NCI-H1436 (cell line): ENCODE measurements at regions not wholly inside any gene's neighbourhood (a gene's known extent, or its start where the extent isn't known, plus 50 kb on each side); places are given as distances from the start of the nearest gene placed in this dataset.

Source experiments
- DNase-seq: peaks from one replicate; lab custom pipeline; 2025; lab: John Stamatoyannopoulos, UW

DNA sequence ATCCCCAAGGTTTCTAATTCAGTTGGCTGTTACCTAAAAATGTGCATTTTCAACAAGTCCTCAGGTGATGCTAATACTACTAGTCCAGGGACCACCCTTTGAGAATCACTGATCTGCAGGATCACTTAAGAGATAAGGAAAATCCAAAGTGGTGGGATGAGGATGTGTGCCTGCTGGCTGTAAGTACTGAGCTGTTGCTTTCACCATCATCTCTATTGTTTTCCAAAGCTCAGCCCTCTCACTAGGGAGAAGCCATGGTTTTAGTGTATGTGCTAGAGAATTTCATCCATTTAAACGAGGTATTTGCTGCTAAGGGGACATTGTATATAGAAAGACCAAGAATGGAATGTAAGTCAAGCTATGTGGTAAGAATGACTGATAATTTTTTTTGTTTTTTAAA, 202.3 kb downstream of the KIF21A start:
- DNase-seq = no peak

DNA sequence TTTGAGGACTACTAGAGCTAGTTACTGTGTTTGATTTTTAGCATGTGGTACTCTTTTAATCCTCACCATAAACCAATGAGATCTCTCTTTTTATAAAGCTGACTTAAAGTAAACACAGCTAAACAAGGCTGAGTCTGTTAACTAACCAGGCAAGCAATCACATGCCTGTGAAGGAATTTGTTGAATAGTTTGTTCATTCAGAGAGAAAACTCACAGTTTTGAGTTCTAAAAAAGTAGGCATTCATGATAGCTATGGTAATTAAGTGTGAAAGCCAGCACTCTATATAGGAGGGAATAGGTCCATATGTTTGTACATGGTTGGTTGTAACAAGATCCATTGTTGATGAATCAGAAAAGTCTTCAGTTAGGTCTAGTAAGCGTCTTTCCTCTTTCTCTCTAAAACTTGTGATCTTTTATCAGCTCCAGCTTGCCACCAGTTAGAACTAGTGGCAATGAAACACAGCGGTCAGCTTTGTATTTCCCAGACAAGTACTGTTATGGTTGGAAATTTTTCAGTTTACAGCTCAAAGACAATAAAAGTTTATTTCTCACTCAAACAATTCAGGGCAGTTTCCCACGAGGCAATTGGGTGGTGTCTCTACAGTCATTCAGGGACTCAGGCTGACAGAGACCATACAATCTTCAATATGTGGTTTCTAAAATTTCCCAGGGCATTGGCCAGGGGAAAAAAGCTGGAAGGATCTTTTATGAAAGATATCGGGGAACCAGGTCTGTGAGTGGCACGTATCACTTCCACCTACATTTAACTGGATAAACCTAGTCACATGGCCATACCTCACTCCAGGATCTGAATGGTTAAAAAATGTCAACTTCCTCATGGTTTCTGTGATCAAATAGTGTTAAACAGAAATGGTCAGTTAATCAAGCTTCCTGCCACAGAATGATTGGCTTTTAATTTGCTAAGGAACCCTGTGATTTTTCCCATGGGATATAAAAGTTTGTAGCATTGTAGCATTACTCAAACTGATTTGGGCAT, 203.1 kb downstream of the KIF21A start:
- DNase-seq = no peak

DNA sequence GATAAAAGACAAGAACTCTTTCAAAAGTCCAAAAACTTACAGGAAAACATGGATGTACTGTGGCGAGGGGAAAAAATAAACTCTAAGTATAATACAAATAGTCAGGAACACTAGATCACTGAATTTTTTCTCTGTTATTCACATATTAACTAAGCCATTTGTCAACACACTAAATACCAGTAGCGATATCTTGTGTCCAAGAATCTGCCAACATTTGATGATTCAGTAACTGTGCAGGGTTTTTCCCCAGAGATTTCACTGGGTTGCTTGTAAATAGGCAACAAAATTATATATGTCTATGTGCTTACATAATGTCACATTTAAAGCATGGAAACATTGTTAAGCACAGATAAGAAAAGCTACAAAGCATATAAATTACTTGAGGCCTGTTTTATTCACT, 205.9 kb downstream of the KIF21A start:
- DNase-seq = no peak

DNA sequence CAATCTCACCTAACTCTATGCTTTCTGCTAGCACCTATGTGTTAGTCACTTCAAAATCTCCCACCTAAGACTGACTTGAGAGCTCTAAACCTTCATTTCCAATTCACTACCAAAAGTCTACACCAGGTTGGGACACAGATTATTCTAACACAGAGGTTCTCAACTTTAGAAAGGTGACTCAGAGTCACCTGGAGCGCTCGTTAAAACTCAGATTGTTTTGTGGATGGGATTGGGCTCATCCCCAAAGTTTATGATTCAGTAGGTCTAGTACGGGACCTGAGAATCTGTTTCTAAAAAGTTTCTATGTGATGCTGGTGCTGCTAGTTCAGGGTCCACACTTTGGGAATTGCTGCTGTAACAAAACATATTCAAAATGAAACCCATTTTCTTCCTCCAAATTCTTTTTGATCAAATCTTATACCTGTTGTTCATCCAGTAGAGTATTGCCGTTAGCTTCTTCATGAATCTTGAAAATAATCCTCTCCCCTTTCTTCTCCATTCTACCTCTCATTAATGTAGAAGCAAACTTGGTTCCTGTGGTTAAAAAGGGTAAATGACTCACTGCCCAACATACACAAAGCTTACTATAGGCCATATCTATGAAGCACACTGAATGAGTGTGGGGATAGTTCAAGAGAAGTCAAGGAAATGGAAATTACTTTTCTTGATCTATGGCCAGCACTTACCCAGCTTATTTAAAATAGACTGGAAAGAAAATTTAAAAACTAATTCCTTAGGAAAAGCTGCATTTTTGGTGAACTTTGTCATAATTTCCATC, 206.7 kb downstream of the KIF21A start:
- no peak for DNase-seq

DNA sequence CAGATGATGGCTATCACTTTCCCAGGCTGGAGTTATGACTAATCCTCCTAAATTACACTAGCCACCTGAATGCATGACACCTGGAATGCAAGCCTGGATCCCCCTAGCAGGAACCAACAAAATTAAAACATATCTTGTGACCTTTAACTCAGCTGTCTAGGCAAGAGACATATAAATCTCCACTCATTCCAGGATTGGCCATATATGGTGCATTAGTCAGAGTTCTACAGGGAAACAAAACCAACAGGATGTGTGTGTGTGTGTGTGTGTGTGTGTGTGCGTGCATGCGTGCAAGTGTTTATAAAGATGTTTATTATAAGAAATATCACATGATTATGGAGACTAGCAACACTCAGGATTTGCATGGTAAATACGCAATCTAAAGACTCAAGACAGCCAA, 212.8 kb downstream of the KIF21A start:
- no peak for DNase-seq

DNA sequence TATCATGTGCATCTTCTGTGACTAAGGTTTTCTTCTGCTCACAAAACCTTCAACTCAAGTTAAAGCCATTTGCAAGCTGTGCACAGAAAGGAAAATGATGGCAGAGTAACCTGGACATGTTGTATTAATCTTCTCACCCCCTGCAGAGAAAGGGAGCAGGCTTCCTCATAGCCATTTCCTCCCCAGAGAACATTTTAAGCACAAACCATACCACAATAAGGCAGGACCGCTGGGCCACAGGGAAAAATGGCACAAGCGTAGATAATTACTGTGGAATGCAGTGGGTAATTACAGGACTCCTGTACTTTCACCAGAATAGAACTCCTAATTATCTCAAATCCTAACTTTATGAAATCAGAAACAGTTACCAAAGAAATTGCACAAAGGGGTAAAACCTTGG, 215.7 kb downstream of the KIF21A start:
- DNase-seq = no peak

DNA sequence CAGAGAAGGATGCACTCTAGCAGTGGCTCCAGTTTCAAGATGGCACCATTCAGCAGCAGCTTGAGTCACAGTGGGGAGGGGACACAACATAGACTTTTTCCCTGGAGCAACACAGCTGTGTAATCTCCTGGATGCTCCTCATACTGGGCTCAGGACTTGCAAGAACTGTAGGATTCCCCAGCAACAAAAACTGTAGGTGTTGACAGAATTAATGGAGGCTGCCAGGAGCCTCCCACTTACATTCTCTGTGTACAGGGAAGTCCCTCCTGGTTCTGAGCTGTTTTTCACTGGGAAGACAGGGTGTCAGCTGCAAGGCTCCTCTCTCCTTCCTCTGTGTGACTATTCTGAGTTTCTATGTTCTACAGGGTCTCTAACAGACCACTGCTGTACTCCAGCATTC, 217.9 kb downstream of the KIF21A start:
- no peak for DNase-seq

DNA sequence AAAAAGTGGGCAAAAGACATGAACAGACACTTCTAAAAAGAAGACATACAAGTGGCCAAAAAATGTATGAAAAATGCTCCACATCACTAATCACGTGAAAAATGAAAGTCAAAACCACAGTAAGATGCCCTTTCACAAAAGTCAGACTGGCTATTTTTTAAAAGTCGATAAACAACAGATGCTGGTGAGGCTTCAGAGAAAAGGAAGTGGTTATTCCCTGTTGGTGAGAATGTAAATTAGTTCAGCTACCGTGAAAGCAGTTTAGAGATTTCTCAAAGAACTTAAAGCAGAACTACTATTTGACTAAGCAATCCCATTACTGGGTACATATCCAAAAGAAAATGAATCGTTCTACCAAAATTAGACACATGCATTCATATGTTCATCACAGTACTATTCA, 237.0 kb downstream of the KIF21A start:
- DNase-seq = no peak

DNA sequence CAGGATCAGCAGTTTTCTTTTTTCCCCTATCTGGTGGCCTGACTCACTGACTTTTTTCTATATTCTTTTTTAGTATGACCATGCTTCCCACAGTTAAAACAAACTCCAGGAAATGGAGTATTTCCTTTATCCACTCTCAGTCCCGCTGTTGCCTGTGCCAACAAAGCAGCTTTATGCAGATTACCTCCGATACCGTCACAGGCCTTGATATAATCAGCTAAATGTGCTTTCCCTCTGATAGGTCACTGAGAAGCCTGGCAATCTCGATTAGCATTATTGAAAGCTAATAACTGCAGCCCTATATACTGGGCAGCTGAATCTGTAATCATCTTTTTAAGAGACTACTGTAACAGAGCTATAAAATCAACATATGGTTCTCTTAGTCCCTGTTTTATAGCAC, 243.6 kb downstream of the KIF21A start:
- DNase-seq = no peak

DNA sequence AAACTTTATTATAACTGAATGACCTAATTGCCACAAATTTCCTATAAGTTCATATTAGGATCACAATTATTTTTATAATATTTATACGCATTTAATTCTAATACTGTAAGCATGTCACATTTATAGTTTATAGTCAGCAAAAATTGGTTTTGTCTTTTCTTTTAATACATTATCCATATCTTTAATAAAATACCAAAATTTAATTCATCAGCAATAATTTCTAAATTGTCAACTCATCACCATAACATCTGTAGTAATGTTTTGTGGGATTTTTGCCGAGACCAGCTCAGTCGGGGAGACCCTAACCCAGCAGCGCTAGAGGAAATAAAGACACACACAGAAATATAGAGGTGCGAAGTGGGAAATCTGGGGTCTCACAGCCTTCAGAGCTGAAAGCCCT, 254.2 kb downstream of the KIF21A start:
- DNase-seq = no peak

DNA sequence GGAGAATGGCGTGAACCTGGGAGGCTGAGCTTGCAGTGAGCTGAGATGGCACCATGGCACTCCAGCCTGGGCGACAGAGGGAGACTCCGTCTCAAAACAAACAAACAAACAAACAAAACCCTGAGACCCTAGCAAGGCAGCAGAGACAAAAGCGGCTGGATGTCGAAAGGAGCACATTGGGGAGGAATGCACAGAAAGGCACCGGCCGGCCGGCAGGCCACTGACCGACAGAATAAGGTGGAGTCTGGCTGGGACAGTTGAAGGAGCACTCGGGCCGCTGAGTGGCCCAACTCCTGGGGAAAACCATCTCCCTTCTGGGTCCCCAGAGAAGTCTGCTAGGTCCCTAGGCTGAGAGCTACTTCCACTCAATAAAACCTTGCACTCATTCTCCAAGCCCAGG, 256.2 kb downstream of the KIF21A start:
- DNase-seq = no peak

DNA sequence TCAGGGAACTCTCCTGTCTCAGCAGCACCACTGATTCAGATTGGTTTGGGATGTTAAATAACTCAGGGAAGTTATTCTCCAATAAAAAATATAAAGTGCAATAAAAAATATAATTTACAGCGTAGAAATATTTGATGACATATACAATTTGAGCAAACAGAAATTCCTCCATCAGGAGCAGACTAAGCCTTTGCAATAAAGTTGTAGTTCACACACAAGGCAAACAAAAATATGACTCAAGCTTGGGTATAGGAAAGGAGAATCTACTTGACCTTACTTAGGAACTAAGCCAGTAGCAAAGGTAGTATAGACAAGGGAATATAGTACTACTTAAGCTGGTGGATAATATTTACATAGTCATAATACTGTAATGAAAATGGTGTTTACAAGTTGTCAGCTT, 264.1 kb downstream of the KIF21A start:
- DNase-seq = no peak

DNA sequence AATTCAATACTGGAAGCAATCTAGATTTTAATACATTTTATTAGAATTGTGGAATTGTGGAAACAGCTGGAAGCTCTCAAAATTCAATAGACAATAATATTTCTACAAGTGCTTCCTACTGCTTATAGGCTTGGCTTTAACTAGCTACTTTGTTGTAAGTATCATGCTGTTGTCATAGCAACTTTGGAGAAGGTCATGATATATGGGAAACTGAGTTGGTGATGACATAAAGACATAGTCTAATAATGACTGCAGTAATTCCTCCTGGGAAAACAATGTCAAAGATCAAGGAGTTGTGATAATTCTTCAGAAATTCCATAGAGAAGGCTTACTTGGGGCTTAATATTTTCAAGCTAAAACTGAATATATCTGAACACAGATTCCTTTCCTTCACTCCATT, 266.6 kb downstream of the KIF21A start:
- no peak for DNase-seq

DNA sequence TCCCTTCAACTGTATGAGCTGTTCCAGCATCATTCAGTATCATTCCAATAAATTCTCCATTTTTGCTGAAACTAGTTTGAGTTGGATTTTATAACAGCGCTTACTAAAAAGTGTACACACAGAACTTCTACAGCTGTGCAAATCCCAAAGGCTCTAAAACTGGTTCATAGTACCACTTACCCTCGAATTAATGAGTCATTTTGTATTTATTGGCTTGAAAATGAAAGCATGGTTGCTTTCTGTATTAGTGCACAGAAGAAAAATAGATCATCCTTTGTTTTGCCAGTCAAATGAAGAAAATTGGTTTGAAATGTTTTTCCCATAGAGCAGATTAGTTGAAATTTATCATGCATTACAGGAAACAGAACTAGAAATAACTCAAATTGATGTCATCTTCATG, 268.3 kb upstream of the CPNE8 start:
- no peak for DNase-seq

DNA sequence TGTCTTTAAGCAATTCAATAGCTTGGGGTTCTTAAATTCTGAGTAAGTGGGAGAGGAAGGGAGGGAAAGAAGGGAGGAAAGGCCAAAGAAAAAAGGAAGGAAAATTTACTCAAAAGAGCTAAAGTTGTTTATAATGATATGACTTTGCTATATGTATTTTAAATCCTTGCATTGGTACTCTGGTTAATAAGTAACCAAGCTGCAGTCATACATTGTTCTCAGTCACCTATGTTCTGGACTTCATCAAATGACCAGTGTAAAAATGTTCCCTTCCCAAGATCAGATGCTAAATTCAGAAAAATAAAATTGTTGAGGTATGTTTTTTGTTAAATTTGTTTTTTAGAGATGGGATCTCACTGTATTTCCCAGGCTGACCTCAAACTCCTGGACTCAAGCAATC, 259.9 kb upstream of the CPNE8 start:
- DNase-seq = no peak

DNA sequence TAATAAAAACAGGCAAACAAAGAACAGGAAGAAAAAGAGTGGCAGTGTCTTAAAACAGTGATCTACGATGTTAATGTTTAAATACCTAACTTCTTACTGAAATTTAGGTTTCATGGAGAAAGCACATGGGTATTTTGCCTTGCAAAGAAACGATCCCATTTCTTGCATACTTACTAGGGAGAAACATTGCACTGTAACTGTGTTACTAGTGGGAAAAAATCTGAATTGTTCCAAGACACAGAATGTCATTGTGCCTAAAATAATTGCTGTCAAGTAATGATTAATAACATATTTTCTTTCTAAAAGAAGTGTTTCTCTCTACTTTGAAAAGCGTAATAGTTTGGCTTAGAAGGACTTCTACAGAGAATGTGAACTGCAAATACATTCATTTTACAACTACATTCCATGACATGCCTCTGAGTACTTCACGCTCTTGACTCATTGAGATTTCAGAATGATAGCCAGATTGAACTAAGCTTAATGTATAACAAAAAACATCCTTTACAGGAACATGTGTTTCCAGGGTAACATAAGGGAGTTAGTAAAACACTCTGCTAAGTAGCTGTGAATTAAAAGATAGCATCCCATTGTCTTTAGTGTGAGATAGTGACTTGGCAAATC, 256.2 kb upstream of the CPNE8 start:
- DNase-seq = no peak

DNA sequence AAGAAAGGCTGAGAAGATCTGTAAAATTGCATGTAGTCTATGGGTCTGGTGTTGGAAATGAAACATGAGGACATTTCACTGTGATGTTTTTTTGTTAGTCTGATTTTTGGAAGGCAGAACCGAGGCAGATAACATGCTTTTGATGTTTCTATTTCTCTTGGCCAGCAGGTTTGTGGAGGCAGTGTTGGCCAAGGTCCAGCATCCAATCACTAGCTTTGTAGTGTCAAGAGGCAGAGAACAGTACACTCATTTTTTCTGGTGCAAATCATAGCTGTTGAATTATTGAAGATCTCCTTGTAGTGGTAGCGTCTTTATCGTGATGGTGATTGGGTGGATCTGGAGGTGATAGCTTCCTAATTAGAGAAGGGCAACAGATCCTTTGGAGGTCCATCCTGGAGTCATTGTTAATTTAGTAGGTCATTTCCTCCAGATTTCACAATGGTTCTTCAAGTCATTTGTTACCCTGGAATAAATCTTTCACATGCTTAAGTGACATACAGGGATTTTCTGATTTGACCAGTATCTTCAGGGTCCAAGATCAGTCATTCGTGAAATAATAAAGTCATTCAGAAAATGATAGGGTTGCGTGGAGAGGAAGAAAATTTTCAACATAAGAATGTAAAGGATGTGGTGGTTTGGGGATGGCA, 252.4 kb upstream of the CPNE8 start:
- DNase-seq = no peak

DNA sequence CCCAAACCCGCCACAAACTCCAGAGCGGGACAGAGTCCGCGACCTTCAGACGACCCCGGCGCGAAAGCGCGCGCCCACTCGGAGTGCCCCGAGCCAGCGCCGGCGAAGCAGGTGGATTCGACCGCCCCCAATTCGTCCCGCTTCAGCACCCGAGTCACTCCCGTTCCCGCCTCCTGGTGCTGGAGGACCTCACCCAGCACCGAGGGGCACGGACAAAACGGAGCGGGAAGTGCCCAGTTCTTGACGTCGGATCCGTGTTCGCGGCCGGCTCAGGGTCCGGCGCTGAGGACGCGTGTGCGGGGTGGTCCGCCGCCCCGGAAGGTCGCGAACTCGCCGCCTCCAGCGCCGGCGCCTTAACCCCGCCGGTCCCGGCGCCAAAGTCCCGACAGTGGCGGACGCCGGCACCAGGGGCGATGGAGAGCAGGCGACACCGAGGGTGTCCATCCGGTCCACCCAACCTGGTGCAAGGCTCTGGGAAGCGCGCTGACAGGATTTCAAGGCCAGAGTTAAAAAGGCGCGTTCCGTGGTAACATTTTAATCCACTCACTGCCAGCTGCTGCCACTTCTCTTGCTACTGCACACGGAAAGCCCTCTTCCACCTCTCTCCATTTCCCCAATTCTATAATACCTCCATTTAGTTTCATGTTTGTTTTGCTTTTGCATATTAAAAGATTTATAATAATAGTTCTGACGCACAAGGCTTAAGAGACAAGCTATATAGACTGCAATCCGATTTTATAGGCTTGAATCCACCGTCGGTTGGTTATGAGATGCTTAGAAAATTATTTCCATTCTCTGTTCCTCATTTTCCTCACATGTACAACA, 240.0 kb upstream of the CPNE8 start:
- no peak for DNase-seq

DNA sequence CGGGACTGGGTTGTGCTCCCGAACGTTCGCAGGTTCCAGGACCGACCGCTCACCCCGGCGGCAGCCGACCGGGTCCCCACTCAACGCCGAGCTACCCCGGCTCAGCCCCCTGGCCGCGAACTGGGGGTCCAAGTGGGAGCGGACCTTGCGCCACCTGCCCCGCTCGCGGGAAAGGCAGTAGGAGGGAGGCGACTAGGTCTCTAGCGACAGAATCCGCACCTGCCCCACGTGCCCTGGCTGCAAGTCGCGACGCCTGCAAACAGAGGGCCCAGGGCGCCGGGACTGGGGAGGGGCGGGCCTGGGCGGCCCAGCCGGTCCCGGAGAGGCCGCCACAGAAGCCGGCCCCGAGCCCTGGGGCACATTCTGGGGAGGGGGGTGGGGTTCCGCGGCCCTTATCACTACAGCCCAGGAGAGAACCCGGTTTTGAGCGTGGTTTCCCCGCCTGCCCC, 239.2 kb upstream of the CPNE8 start:
- DNase-seq = no peak

DNA sequence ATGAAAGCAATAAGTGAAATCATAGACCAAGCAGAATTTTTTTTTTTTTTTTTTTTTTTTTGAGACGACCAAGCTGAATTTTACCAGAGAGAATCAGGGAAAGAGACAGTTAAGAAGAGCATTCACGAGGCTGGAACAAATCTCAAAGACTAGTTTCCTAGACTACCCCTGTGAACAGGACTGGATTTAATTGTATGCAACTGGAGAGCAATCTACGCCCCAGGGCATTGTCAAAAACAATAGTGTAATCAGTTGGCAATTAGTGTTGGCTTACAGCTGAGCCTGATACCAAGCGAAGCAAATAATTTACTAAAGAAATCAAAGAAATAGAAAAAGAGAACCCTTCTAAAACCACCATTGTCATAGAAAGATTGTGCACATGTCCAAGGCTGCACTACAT, 232.9 kb upstream of the CPNE8 start:
- no peak for DNase-seq

DNA sequence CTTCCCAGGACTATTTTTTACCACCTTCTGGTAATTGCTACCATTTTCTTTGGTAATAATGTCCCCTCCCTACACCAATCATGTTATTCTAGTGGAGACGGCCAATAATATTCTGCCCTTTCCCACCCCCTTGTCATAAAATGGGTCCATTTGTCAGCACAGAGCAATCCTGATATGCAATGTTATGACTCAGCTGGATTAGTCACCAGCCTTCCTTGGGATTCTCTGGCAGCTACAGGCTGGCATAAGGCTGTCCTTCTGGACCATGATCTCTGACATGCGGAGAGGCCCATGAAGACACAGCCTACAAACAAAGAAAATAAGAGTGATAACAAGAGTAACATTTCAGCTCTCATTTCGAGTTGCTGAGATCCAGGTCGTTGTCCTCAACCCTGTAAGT, 222.0 kb upstream of the CPNE8 start:
- no peak for DNase-seq
